Activated CD4-positive, alpha-beta memory T cell treated with anti-CD3 and anti-CD28 coated beads for 36 hours (primary cell): ENCODE measurements at regions not wholly inside any gene's neighbourhood (a gene's known extent, or its start where the extent isn't known, plus 50 kb on each side); places are given as distances from the start of the nearest gene placed in this dataset.

Source experiments
- CTCF ChIA-PET: fragments of 350-600 bp; sonication (Branson Sonifier 250); formaldehyde crosslinking; loops from one replicate; lab custom pipeline; 2021; ENCODE audit warnings: antibody characterized with exemption, inconsistent platforms; lab: Charles Lee
- POLR2A ChIA-PET: fragments of 350-600 bp; sonication (Branson Sonifier 250); formaldehyde crosslinking; loops from one replicate; lab custom pipeline; 2021; ENCODE audit warnings: antibody characterized with exemption; lab: Charles Lee
- DNase-seq: peaks from one replicate; pipeline ENCODE4 v3.0.0-alpha.2; 2020
- H3K27ac Mint-ChIP-seq: one replicate; pipeline ENCODE4 v1.8.0; 2021; ENCODE audit warnings: mixed read lengths
- H3K27me3 Mint-ChIP-seq: one replicate; pipeline ENCODE4 v1.8.0; 2021; ENCODE audit warnings: mixed read lengths
- H3K36me3 Mint-ChIP-seq: one replicate; pipeline ENCODE4 v1.8.0; 2021; ENCODE audit warnings: mixed read lengths
- H3K4me1 Mint-ChIP-seq: one replicate; pipeline ENCODE4 v1.8.0; 2021; ENCODE audit warnings: low read depth, mixed read lengths
- H3K4me3 Mint-ChIP-seq: one replicate; pipeline ENCODE4 v1.8.0; 2021; ENCODE audit warnings: mild to moderate bottlenecking, mixed read lengths
- H3K9me3 Mint-ChIP-seq: one replicate; pipeline ENCODE4 v1.8.0; 2021; ENCODE audit warnings: mixed read lengths
- intact Hi-C: fragments of 100-400 bp; cut with micrococcal nuclease; formaldehyde crosslinking; loops from one replicate; pipeline ENCODE4 v1.15.1; 2023

DNA sequence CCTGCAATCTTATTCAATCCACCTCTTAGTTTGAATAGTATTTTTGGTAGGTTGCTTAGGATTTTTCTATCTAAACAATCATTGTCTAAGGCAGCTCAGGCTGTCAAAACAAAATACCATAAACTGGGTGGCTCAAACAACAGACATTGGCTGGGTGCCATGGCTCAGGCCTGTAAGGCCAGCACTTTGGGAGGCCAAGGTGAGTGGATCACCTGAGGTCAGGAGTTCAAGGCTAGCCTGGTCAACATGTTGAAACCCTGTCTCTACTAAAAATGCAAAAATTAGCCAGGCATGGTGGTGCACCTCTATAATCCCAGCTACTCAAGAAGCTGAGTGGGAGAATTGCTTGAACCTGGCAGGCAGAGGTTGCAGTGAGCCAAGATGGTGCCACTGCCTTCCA, 126.7 kb downstream of the CYLD start:
- ChIA-PET CTCF (interaction anchor here (1.2 to 1.6 kb wide), 2 partner anchors 9 to 15 kb away, joined by 3 read pairs; no protein-coding TSS in a partner anchor), POLR2A (no interaction called here)
- no peaks in the 10 kb centered on the region for H3K4me1 Mint-ChIP-seq
- H3K27me3 Mint-ChIP-seq = peaks cover 4% of the 10 kb centered on the region
- intact Hi-C loops = no loop called here
- no peak for DNase-seq
- no peak overlapping the region for H3K4me3 Mint-ChIP-seq
- H3K9me3 Mint-ChIP-seq = no peaks in the 10 kb centered on the region
- no peaks in the 10 kb centered on the region for H3K36me3 Mint-ChIP-seq
- no peak overlapping the region for H3K27ac Mint-ChIP-seq

DNA sequence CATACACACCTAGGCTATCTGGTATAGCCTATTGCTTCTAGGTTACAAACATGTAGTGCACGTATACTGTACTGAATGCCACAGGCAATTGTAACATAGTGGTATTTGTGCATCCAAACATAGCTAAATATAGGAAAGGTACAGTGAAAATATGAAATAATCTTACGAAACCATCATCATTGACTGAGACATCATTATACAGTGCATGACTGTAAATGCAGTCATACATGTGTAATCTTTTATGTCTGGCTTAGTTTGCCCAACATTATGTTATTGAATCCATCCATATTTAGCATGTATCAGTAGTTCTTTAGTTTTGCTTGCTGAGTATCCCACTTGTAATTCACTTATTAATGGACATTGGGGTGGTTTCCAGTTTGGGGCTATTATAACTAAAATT, 124.9 kb downstream of the CYLD start:
- Mint-ChIP-seq H3K4me3 (no peak overlapping the region), H3K27me3 (peaks cover 2% of the 10 kb centered on the region), H3K4me1 (no peaks in the 10 kb centered on the region), H3K27ac (no peak overlapping the region), H3K36me3 (no peaks in the 10 kb centered on the region), H3K9me3 (no peaks in the 10 kb centered on the region)
- no peak for DNase-seq
- POLR2A ChIA-PET = no interaction called here
- intact Hi-C loops = no loop called here
- CTCF ChIA-PET = no interaction called here

- no peak for DNase-seq
- Mint-ChIP-seq H3K4me1 (no peaks in the 10 kb centered on the region), H3K27ac (no peak overlapping the region), H3K4me3 (no peak overlapping the region), H3K9me3 (no peaks in the 10 kb centered on the region), H3K36me3 (no peaks in the 10 kb centered on the region), H3K27me3 (peaks cover 2% of the 10 kb centered on the region)
- ChIA-PET POLR2A (no interaction called here), CTCF (no interaction called here)
- intact Hi-C loops = no loop called here
Observed at GRCh38 chr16:50864386-50864785, 122.5 kb downstream of the CYLD start.

GRCh38 chr16:50863644-50864144, 121.8 kb downstream of the CYLD start:
- DNase-seq = no peak
- no peak overlapping the region for H3K4me3 Mint-ChIP-seq
- H3K36me3 Mint-ChIP-seq = no peaks in the 10 kb centered on the region
- POLR2A ChIA-PET = no interaction called here
- no peaks in the 10 kb centered on the region for H3K9me3 Mint-ChIP-seq
- H3K27me3 Mint-ChIP-seq = peaks cover 2% of the 10 kb centered on the region
- H3K27ac Mint-ChIP-seq = no peak overlapping the region
- CTCF ChIA-PET = no interaction called here
- intact Hi-C loops = no loop called here
- H3K4me1 Mint-ChIP-seq = no peaks in the 10 kb centered on the region

DNA sequence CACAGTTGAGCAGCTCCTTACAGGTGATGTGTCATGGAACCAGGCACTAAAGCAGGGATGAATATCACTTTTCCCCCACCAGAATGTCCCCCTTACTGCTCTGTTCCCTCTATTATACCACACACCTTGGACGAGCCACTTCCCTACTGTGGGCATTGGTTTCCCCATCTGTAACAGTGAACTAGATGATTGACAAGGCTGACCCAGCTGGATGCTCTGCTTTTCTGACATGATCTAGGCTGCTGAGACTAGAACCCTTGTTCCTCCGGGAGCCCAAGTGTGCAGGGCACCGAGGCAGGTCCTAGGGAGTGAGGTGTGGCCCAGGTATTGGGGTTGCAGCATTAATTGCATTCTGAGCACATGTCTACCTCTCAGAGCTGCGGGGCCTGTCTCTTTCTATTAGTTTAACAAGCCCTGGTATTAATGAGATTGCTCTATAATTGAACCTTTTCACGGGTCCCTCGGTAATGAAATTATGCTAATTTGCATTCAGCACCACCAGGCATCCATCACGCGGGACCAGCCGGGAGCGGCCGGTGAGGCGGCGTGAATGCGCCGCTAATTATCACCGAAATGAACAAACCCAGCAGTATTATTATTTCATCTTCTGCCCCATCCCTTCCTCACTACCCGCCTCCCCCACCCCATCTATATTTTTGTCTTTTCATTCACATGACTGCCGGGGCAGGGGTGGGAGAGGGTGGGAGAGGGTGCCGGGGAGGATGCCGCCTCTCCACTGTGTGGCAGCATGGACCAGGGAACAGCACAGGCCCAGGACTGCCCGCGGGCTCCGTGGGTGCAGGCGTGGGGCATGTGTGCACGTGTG, 121.1 kb downstream of the CYLD start:
- intact Hi-C loops = no loop called here
- H3K4me3 Mint-ChIP-seq = no peak overlapping the region
- no peaks in the 10 kb centered on the region for H3K4me1 Mint-ChIP-seq
- no peak for DNase-seq
- no peaks in the 10 kb centered on the region for H3K36me3 Mint-ChIP-seq
- H3K27me3 Mint-ChIP-seq = peaks cover 2% of the 10 kb centered on the region
- POLR2A ChIA-PET = no interaction called here
- CTCF ChIA-PET = no interaction called here
- no peak overlapping the region for H3K27ac Mint-ChIP-seq
- no peaks in the 10 kb centered on the region for H3K9me3 Mint-ChIP-seq

GRCh38 chr16:50861970-50862411, 120.1 kb downstream of the CYLD start:
- Mint-ChIP-seq H3K27me3 (peaks cover 5% of the 10 kb centered on the region), H3K9me3 (no peaks in the 10 kb centered on the region), H3K4me1 (no peaks in the 10 kb centered on the region), H3K36me3 (no peaks in the 10 kb centered on the region), H3K4me3 (no peak overlapping the region), H3K27ac (no peak overlapping the region)
- intact Hi-C loops = no loop called here
- DNase-seq = no peak
- ChIA-PET POLR2A (no interaction called here), CTCF (no interaction called here)

DNA sequence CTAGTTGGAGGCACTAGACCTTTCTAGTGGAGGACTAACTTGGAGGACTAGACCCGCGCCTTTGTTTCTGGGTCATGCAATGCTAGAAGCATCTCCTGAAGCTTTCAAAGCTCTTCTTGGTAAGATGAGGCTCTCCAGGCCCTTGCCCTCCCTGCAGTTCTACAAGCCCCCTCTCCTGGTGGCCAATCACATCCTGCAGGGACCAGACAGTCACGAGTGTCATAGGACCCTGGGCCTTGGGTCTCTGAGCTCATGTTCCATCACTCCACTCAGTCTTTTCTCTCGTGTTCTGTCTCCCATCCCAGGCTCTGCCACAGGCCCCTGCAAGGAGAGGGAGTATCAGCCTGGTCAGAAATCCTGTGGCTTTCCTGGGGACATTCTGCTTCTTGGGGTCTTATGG, 119.6 kb downstream of the CYLD start:
- Mint-ChIP-seq H3K9me3 (no peaks in the 10 kb centered on the region), H3K4me3 (no peak overlapping the region), H3K27me3 (peaks cover 6% of the 10 kb centered on the region), H3K27ac (no peak overlapping the region), H3K36me3 (no peaks in the 10 kb centered on the region), H3K4me1 (no peaks in the 10 kb centered on the region)
- intact Hi-C loops = no loop called here
- CTCF ChIA-PET = no interaction called here
- no peak for DNase-seq
- POLR2A ChIA-PET = no interaction called here

- H3K4me1 Mint-ChIP-seq = no peaks in the 10 kb centered on the region
- intact Hi-C loops = no loop called here
- no peaks in the 10 kb centered on the region for H3K9me3 Mint-ChIP-seq
- H3K36me3 Mint-ChIP-seq = no peaks in the 10 kb centered on the region
- CTCF ChIA-PET = no interaction called here
- no peak overlapping the region for H3K4me3 Mint-ChIP-seq
- POLR2A ChIA-PET = no interaction called here
- DNase-seq = no peak
- peaks cover 12% of the 10 kb centered on the region for H3K27me3 Mint-ChIP-seq
- no peak overlapping the region for H3K27ac Mint-ChIP-seq
Observed at GRCh38 chr16:50859628-50860360, 117.9 kb downstream of the CYLD start.

DNA sequence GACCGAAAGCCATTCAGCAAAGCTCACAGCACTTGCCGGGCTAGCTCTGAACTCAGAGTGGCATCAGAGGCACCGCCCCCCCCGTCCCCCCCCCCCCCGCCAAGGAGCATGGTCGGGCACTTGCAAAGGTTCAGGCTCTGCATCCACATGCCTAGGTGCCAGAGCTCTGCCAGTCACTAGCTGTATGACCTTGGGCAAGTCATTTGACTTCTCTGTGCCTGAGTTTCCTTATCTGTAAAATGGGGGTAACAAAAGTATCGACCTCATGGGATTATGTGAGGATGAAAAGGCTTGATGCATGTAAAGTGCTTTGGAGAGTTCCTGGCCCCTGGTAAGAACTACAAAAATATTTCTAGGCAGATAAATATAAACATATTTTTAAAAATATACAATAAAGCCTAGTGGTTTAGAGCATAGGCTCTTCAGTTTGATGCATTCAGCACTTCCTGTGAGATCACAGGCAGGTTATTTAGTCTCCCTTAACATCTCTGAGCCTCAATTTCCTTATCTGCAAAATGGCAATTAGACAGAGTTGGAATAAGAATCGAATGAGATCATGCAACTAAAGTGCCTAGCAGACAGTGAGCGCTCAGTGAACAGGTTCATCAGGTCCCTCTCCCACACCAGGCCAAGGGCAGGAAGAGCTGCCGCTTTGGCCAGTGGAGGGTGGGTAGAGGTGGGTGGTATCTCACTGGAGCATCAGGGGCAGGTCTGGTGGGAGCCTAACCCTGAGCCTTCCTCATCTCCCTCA, 117.2 kb downstream of the CYLD start:
- intact Hi-C loops = no loop called here
- Mint-ChIP-seq H3K27ac (no peak overlapping the region), H3K27me3 (peaks cover 12% of the 10 kb centered on the region), H3K36me3 (no peaks in the 10 kb centered on the region), H3K4me1 (no peaks in the 10 kb centered on the region), H3K9me3 (no peaks in the 10 kb centered on the region), H3K4me3 (no peak overlapping the region)
- ChIA-PET CTCF (no interaction called here), POLR2A (no interaction called here)
- no peak for DNase-seq

DNA sequence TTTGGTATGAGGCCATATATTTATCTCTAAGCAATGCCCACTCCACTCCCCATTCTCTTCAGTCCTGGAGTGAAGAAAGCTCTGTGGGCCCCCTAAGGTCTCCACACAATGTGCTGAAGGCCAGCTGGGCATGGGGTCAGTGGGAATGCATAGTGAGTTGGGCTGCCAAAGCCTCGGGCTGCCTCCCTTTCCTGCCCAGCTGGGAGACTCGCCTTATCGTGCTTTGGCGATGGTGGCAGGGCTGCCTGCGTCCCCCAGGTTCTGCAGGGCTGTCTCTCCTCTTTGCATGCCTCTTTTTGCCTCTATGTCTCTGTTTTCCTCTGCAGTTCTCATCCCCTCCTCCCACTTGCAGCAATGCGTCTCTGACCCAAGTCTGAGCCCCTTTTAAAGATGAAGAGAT, 116.5 kb downstream of the CYLD start:
- Mint-ChIP-seq H3K4me1 (no peaks in the 10 kb centered on the region), H3K4me3 (no peak overlapping the region), H3K36me3 (no peaks in the 10 kb centered on the region), H3K27ac (no peak overlapping the region), H3K27me3 (peaks cover 12% of the 10 kb centered on the region), H3K9me3 (no peaks in the 10 kb centered on the region)
- CTCF ChIA-PET = no interaction called here
- intact Hi-C loops = no loop called here
- POLR2A ChIA-PET = no interaction called here
- no peak for DNase-seq

GRCh38 chr16:50857881-50858280, 116.0 kb downstream of the CYLD start:
- no peaks in the 10 kb centered on the region for H3K36me3 Mint-ChIP-seq
- intact Hi-C loops = no loop called here
- no peaks in the 10 kb centered on the region for H3K9me3 Mint-ChIP-seq
- no peak for DNase-seq
- POLR2A ChIA-PET = no interaction called here
- H3K27ac Mint-ChIP-seq = no peak overlapping the region
- peaks cover 14% of the 10 kb centered on the region for H3K27me3 Mint-ChIP-seq
- H3K4me1 Mint-ChIP-seq = no peaks in the 10 kb centered on the region
- CTCF ChIA-PET = no interaction called here
- H3K4me3 Mint-ChIP-seq = no peak overlapping the region

DNA sequence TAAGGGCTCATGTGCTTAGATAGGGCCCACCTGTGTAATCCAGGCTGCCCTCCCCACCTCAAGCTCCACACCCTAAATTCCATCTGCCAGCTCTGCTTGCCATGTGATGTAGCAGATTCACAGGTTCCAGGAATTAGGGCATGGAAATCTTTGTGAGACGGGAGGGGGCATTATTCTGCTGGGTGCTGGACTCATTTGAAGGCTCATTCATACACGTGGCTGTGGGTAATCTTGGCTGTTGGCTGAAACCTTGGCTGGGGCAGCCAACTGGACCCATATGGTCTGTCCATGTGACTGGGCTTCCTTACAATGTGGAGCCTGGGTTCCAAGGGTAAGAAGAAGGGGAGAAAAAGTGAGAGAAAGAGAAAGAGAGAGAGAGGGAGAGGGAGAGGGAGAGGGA, 115.1 kb downstream of the CYLD start:
- no peak overlapping the region for H3K27ac Mint-ChIP-seq
- no peaks in the 10 kb centered on the region for H3K9me3 Mint-ChIP-seq
- no peaks in the 10 kb centered on the region for H3K4me1 Mint-ChIP-seq
- H3K27me3 Mint-ChIP-seq = peaks cover 14% of the 10 kb centered on the region
- no peak overlapping the region for H3K4me3 Mint-ChIP-seq
- no peak for DNase-seq
- intact Hi-C loops = no loop called here
- H3K36me3 Mint-ChIP-seq = no peaks in the 10 kb centered on the region
- CTCF ChIA-PET = no interaction called here
- POLR2A ChIA-PET = no interaction called here
